ENCODE measurements at regions not wholly inside any gene's neighbourhood (a gene's known extent, or its start where the extent isn't known, plus 50 kb on each side); places are given as distances from the start of the nearest gene placed in this dataset.

DNA sequence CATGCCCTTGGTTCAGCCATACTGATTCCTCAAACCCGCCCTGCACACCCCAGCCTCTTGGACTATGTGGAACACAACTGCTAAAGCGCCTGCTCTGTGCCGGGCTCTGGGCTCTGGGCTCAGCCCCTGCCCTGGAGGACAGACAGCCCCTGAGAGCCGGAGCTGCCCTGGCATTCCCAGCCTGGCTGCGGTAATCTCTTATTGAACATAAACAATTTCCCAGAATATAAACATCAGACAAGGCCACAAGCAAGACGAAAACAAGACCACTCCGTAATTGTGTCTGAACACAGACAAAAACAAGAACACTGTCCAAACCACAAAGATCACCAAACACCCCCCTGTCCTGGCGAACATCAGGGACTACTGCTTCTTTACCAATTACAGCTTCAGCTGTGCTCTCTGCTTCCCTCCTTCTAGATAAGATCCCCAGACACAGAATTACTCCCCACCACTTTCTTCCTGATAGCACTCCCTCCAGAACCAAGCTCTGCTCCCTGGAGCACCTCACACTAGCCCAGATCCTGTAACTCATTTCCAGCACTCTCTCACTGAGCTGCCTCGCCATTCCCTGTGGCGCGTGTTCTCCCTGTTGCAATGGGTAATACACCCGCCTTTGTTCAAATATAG lies 57.1 kb upstream of the TLE3 start:
- no peak for DNase-seq
- Histone ChIP-seq H3K4me1 (ENCODE audit: control insufficient read depth in 1 of 2, insufficient read depth in 2 of 2, low read length in 2 of 2) (no peaks in the 10 kb centered on the region), H3K27me3 (ENCODE audit: control insufficient read depth in 1 of 2, insufficient read depth in 2 of 2, low read length in 1 of 2) (no peaks in the 10 kb centered on the region), H3K4me3 (ENCODE audit: low read length in 2 of 2) (no peak overlapping the region), H3K27ac (ENCODE audit: low read depth in 1 of 2, low read length in 2 of 2) (no peak overlapping the region), H3K36me3 (ENCODE audit: control insufficient read depth in 1 of 2, insufficient read depth in 2 of 2, low read length in 1 of 2) (no peaks in the 10 kb centered on the region), H3K9me3 (ENCODE audit: control insufficient read depth, low read length) (no peaks in the 10 kb centered on the region)
- no peak for ATAC-seq (ENCODE audit: low FRiP score)
- 86 to 88% methylated on average over 12 of the region's 12 CpGs for WGBS, 2 donors
- intact Hi-C loops (cut with DNase I), result loop anchor here in 1 of 2 donors (5.0 kb wide), 1 partner anchor 53 kb away; no protein-coding TSS in a partner anchor

DNA sequence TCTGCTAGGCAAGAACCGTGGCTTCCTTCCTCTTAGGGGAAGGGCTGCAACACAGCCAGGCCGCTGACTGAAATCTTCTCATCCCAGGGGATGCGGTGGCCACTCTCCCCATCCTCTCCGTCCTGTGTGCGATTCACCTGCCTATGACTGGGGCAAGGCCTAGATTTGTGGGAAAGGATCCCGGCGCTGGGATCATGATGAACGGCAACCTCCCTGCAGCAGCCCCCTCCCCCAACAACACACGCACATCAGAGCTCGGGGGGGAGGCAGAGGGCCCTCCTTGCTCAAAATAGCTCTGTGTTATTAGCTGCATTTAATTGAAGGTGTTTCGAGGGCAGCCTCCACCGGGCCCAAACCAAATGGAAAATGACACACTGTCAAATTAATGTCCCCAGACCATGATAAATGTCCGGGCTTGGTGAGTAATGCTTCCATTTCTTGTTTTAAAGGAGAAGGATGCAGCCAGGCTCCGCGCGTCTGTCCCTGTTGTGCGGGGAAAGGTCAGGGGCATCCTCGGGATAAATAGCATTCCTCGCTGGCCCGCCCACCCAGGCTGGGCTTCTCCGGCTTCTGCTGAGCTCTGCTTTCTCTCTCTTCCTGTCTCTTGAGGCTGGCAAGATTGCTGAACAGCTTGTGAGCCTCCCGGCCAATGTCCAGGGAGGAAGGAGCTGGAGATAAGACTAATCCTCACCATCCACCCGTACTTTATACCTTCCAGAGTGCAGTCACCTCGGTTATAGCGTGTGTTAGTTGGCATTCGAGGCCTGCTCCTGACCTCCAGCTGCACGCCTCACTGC lies 56.4 kb upstream of the TLE3 start:
- H3K4me3 ChIP-seq (ENCODE audit: low read length in 2 of 2), result no peak overlapping the region
- no peak overlapping the region for H3K27ac ChIP-seq (ENCODE audit: low read depth in 1 of 2, low read length in 2 of 2)
- DNase-seq (no peak), ATAC-seq (ENCODE audit: low FRiP score) (peak; percentile 27)
- H3K27me3 ChIP-seq (ENCODE audit: control insufficient read depth in 1 of 2, insufficient read depth in 2 of 2, low read length in 1 of 2), result no peaks in the 10 kb centered on the region
- no peaks in the 10 kb centered on the region for H3K36me3 ChIP-seq (ENCODE audit: control insufficient read depth in 1 of 2, insufficient read depth in 2 of 2, low read length in 1 of 2)
- intact Hi-C loops (cut with DNase I), result no loop called here
- WGBS, 2 donors, result 87 to 89% methylated on average over 27 of the region's 27 CpGs
- no peaks in the 10 kb centered on the region for H3K4me1 ChIP-seq (ENCODE audit: control insufficient read depth in 1 of 2, insufficient read depth in 2 of 2, low read length in 2 of 2)
- H3K9me3 ChIP-seq (ENCODE audit: control insufficient read depth, low read length), result no peaks in the 10 kb centered on the region

DNA sequence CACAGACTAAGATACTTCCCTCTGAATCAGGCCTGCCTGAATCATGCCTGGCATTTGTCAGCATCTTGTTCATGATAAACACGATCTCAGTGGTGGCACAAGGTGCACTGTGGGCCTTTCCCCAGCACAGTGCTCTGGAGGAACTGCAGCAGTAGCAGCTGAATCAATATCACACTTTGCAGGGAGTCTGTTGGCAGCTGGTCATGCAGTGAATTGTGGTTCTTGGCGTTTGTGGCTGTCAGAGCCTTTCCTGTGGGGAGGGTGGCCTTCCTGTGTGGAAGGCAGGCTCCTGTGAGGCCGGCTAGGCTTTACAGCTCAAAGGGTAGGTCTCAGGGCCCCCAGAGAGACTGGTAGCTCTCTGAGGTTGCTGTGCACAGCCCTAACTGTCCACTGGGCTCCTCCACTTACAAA lies 54.4 kb upstream of the TLE3 start:
- Histone ChIP-seq H3K36me3 (ENCODE audit: control insufficient read depth in 1 of 2, insufficient read depth in 2 of 2, low read length in 1 of 2) (no peaks in the 10 kb centered on the region), H3K27me3 (ENCODE audit: control insufficient read depth in 1 of 2, insufficient read depth in 2 of 2, low read length in 1 of 2) (no peaks in the 10 kb centered on the region), H3K9me3 (ENCODE audit: control insufficient read depth, low read length) (no peaks in the 10 kb centered on the region), H3K4me1 (ENCODE audit: control insufficient read depth in 1 of 2, insufficient read depth in 2 of 2, low read length in 2 of 2) (no peaks in the 10 kb centered on the region), H3K4me3 (ENCODE audit: low read length in 2 of 2) (no peak overlapping the region), H3K27ac (ENCODE audit: low read depth in 1 of 2, low read length in 2 of 2) (no peak overlapping the region)
- intact Hi-C loops (cut with DNase I), result no loop called here
- WGBS, 2 donors, result 5 to 7% methylated on average over 3 of the region's 3 CpGs
- no peak for ATAC-seq (ENCODE audit: low FRiP score)
- peak in 1 of 2 donors; percentile 65 for DNase-seq

DNA sequence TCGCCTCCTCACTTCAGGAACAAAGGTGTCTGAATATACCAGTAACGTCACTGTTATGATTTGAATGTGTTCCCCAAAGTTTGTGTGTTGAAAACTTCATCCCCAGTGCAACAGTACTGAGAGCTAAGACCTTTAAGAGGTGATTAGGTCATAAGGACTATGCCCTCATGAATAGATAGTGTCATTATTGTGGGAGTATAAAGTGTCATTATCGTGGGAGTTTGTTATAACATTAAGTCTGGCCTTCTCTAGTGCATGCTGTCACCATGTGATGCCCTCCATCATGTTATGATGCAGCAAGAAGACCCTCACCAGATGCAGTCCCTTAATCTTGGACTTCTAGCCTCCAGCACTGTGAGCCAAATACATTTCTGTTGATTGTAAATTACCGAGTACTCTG lies 53.7 kb upstream of the TLE3 start:
- intact Hi-C loops (cut with DNase I), result no loop called here
- no peak overlapping the region for H3K27ac ChIP-seq (ENCODE audit: low read depth in 1 of 2, low read length in 2 of 2)

DNA sequence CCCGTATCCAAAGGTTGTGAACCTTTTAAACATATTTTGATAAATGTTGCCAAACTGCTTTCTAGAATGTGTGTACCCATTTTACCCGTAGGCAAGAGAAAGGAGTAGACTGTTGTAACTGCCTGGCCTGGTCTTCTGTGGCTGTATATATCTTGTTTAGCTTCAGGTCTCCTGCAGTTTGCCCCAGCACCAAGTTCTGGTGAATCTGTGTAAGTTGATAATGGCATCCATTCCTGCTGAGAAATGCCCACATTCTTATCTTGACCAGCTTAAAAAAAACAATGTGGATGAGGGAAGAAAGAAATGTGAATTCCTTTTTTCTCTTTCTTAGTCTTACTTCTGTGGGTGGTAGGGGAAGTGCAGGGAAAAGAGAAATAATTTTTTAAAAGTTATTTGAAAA lies 53.3 kb upstream of the TLE3 start:
- intact Hi-C loops (cut with DNase I), result no loop called here
- Histone ChIP-seq H3K9me3 (ENCODE audit: control insufficient read depth, low read length) (no peaks in the 10 kb centered on the region), H3K36me3 (ENCODE audit: control insufficient read depth in 1 of 2, insufficient read depth in 2 of 2, low read length in 1 of 2) (no peaks in the 10 kb centered on the region), H3K4me3 (ENCODE audit: low read length in 2 of 2) (no peak overlapping the region), H3K4me1 (ENCODE audit: control insufficient read depth in 1 of 2, insufficient read depth in 2 of 2, low read length in 2 of 2) (no peaks in the 10 kb centered on the region), H3K27me3 (ENCODE audit: control insufficient read depth in 1 of 2, insufficient read depth in 2 of 2, low read length in 1 of 2) (no peaks in the 10 kb centered on the region), H3K27ac (ENCODE audit: low read depth in 1 of 2, low read length in 2 of 2) (no peak overlapping the region)
- 57 to 68% methylated on average over 2 of the region's 2 CpGs for WGBS, 2 donors
- DNase-seq, result no peak
- no peak for ATAC-seq (ENCODE audit: low FRiP score)

More for the DNA sequence above, 53.7 kb upstream of the TLE3 start:
- Histone ChIP-seq H3K36me3 (ENCODE audit: control insufficient read depth in 1 of 2, insufficient read depth in 2 of 2, low read length in 1 of 2) (no peaks in the 10 kb centered on the region), H3K9me3 (ENCODE audit: control insufficient read depth, low read length) (no peaks in the 10 kb centered on the region), H3K27me3 (ENCODE audit: control insufficient read depth in 1 of 2, insufficient read depth in 2 of 2, low read length in 1 of 2) (no peaks in the 10 kb centered on the region), H3K4me1 (ENCODE audit: control insufficient read depth in 1 of 2, insufficient read depth in 2 of 2, low read length in 2 of 2) (no peaks in the 10 kb centered on the region), H3K4me3 (ENCODE audit: low read length in 2 of 2) (no peak overlapping the region)
- DNase-seq, result no peak
- 90 to 92% methylated on average over 4 of the region's 4 CpGs for WGBS, 2 donors
- no peak for ATAC-seq (ENCODE audit: low FRiP score)

DNA sequence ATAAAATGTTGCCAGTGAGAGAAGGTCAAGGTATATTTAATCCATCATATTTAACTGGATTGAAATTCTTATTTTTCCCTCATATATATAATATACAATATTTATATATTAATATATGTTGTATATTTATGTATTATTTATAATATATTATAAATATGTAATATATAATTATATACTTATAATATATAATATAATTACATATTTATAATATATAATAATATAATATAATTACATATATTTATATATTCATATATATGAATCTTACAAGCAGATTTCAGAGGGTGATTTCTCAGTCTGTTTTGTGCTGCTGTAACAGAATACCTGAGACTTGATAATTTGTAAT lies 52.7 kb upstream of the TLE3 start:
- Histone ChIP-seq H3K27ac (ENCODE audit: low read depth in 1 of 2, low read length in 2 of 2) (no peak overlapping the region), H3K9me3 (ENCODE audit: control insufficient read depth, low read length) (no peaks in the 10 kb centered on the region), H3K4me1 (ENCODE audit: control insufficient read depth in 1 of 2, insufficient read depth in 2 of 2, low read length in 2 of 2) (no peaks in the 10 kb centered on the region), H3K4me3 (ENCODE audit: low read length in 2 of 2) (no peak overlapping the region), H3K27me3 (ENCODE audit: control insufficient read depth in 1 of 2, insufficient read depth in 2 of 2, low read length in 1 of 2) (no peaks in the 10 kb centered on the region), H3K36me3 (ENCODE audit: control insufficient read depth in 1 of 2, insufficient read depth in 2 of 2, low read length in 1 of 2) (no peaks in the 10 kb centered on the region)
- intact Hi-C loops (cut with DNase I), result no loop called here
- DNase-seq (no peak), ATAC-seq (ENCODE audit: low FRiP score) (no peak)

DNA sequence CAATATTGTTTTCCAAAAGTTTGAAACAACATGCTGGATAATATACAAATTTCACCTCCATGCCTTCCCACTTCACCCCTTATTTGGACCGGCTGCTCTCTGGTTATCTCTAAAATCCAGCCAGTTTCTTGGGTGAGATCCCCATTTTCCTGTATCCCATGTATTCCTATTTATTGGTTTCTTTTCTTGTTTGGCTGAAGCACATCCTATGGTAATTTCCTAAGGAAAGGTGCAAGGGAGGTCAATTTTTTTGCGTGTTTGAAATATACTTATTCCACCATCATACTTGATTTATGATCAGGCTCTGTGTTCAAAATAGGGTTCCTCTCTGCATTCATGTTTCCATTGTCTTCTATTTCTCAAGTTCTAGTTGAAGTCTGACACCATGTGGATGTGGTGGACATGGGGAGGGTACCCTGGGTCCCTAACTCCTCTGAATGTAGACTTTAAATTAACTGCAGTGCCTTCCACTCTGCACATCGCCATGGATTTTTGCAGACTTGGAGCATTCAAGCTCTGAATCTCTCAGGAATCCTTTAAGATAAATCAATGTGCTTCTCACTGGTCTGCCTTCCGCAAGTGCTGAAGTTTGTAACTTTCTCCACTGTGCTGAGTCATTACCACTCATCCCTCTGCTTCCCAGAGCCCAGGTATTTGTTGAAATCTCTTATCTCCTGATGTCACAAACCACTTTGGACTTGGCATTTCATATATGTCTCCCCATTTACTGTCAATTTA lies 52.1 kb upstream of the TLE3 start:
- Histone ChIP-seq H3K36me3 (ENCODE audit: control insufficient read depth in 1 of 2, insufficient read depth in 2 of 2, low read length in 1 of 2) (no peaks in the 10 kb centered on the region), H3K4me1 (ENCODE audit: control insufficient read depth in 1 of 2, insufficient read depth in 2 of 2, low read length in 2 of 2) (no peaks in the 10 kb centered on the region), H3K9me3 (ENCODE audit: control insufficient read depth, low read length) (no peaks in the 10 kb centered on the region), H3K4me3 (ENCODE audit: low read length in 2 of 2) (no peak overlapping the region), H3K27ac (ENCODE audit: low read depth in 1 of 2, low read length in 2 of 2) (no peak overlapping the region), H3K27me3 (ENCODE audit: control insufficient read depth in 1 of 2, insufficient read depth in 2 of 2, low read length in 1 of 2) (no peaks in the 10 kb centered on the region)
- WGBS, 2 donors, result 92 to 94% methylated on average over 4 of the region's 4 CpGs
- intact Hi-C loops (cut with DNase I), result no loop called here
- DNase-seq, result no peak
- no peak for ATAC-seq (ENCODE audit: low FRiP score)

DNA sequence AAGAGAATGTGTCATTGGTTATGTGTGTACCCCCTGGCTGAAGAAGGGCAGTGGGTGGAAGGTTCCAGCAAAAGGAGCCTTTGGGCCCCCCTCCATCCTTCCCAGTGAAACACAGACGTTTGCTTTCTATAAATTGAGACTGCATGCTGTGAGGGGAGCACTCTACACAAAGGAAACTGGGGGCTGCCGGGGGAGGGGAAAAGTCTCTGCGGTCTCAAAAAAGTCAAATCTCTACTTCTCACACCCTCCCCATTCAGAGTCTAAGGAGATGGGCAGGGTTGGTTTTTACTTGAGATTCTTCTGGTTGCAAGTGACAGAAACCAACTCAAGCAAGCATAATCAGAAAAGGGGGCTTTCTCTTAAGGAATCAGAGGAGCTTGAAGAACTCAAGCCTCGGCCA lies 50.1 kb upstream of the TLE3 start:
- WGBS, 2 donors, result 86 to 91% methylated on average over 4 of the region's 4 CpGs
- Histone ChIP-seq H3K9me3 (ENCODE audit: control insufficient read depth, low read length) (no peaks in the 10 kb centered on the region), H3K4me1 (ENCODE audit: control insufficient read depth in 1 of 2, insufficient read depth in 2 of 2, low read length in 2 of 2) (no peaks in the 10 kb centered on the region), H3K27ac (ENCODE audit: low read depth in 1 of 2, low read length in 2 of 2) (no peak overlapping the region), H3K36me3 (ENCODE audit: control insufficient read depth in 1 of 2, insufficient read depth in 2 of 2, low read length in 1 of 2) (no peaks in the 10 kb centered on the region), H3K27me3 (ENCODE audit: control insufficient read depth in 1 of 2, insufficient read depth in 2 of 2, low read length in 1 of 2) (no peaks in the 10 kb centered on the region), H3K4me3 (ENCODE audit: low read length in 2 of 2) (no peak overlapping the region)
- intact Hi-C loops (cut with DNase I), result no loop called here
- no peak for ATAC-seq (ENCODE audit: low FRiP score)
- DNase-seq, result no peak

Measured in aorta (tissue), 5 donors.